ENCODE measurements at regions not wholly inside any gene's neighbourhood (a gene's known extent, or its start where the extent isn't known, plus 50 kb on each side); places are given as distances from the start of the nearest gene placed in this dataset.

DNA sequence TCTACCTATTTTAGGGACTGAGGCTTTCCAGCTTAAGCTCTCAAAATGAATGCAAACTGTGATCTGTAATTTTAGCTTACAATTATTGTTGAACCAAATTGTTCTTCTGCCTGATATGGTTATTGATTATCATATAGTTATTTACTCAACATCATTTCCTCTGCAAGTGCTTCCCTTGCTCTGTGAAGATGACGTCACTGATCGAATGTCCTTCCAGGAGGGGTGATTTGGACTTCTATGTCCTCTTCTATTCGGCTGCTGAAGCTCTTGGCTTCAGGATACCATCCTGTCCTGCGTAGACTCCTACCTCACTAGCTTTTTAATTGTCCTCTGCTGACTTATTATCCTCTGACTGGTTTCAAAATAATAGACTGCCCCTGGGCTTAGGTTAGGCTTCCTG is 137.4 kb upstream of the LARGE1 start:
- no peaks in the 10 kb centered on the region for H3K4me1 ChIP-seq
- intact Hi-C loops (cut with DNase I; ENCODE audit: low total_unique reads) = no loop called here
- no peaks in the 10 kb centered on the region for H3K27me3 ChIP-seq
- WGBS, 2 donors = 86 to 88% methylated on average over 4 of the region's 4 CpGs
- H3K36me3 ChIP-seq (ENCODE audit: low read depth, missing control alignments) = no peaks in the 10 kb centered on the region
- TF ChIP-seq POLR2A (IDR thresholded peaks at IDR 0.05) = no peak
- TF ChIP-seq, protein P1, sequence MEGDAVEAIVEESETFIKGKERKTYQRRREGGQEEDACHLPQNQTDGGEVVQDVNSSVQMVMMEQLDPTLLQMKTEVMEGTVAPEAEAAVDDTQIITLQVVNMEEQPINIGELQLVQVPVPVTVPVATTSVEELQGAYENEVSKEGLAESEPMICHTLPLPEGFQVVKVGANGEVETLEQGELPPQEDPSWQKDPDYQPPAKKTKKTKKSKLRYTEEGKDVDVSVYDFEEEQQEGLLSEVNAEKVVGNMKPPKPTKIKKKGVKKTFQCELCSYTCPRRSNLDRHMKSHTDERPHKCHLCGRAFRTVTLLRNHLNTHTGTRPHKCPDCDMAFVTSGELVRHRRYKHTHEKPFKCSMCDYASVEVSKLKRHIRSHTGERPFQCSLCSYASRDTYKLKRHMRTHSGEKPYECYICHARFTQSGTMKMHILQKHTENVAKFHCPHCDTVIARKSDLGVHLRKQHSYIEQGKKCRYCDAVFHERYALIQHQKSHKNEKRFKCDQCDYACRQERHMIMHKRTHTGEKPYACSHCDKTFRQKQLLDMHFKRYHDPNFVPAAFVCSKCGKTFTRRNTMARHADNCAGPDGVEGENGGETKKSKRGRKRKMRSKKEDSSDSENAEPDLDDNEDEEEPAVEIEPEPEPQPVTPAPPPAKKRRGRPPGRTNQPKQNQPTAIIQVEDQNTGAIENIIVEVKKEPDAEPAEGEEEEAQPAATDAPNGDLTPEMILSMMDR (IDR thresholded peaks at IDR 0.05) = no peak
- no peak overlapping the region for H3K27ac ChIP-seq
- no peak for DNase-seq
- no peaks in the 10 kb centered on the region for H3K9me3 ChIP-seq
- H3K4me3 ChIP-seq = no peak overlapping the region

DNA sequence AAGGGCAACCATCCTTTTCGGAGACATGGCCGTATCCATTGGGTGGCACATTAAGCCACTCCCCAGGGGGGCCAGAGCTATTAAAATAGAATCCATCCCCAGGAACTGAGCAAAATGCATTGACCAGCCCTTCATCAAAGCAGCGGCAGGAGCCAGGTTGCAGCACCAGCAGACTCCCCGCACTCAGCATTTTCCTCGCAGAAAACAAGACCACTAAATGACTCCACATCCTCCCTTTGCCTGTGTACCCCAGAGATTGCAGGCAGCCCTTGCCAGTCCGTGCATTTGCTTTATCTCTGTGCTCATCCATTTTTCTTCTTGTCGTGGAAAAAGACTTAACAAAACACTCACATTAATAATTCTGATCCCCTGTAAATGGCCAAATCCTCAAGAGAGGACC is 144.4 kb upstream of the LARGE1 start:
- DNase-seq = no peak
- 35 to 40% methylated on average over 7 of the region's 7 CpGs for WGBS, 2 donors
- no peak overlapping the region for H3K27ac ChIP-seq
- no peaks in the 10 kb centered on the region for H3K4me1 ChIP-seq
- intact Hi-C loops (cut with DNase I; ENCODE audit: low total_unique reads) = no loop called here
- TF ChIP-seq, protein P1 (IDR thresholded peaks at IDR 0.05) = no peak
- H3K4me3 ChIP-seq = no peak overlapping the region
- H3K27me3 ChIP-seq = no peaks in the 10 kb centered on the region
- H3K36me3 ChIP-seq (ENCODE audit: low read depth, missing control alignments) = no peaks in the 10 kb centered on the region
- H3K9me3 ChIP-seq = no peaks in the 10 kb centered on the region

DNA sequence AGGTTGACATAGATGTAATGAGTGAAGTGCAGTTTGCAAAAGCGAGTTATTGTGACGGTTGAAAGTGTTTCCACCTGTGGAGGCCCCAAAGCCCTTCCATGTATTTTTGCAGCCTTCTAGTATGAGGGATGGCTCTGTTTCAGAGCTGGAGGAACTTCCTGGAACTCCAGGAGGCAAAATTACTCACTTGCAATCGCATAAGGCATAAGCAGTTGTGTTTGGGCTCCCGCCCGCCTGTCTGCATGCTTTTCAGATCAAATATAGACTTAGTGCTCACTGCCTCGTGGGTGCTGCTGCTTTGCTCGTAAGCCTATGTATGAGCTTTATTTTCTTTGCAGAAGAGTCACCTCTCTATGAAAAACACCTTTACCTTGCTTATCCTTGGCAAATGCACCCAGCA is 146.8 kb upstream of the LARGE1 start:
- H3K27ac ChIP-seq = no peak overlapping the region
- no peak for DNase-seq
- no peaks in the 10 kb centered on the region for H3K36me3 ChIP-seq (ENCODE audit: low read depth, missing control alignments)
- H3K9me3 ChIP-seq = no peaks in the 10 kb centered on the region
- 62 to 79% methylated on average over 7 of the region's 7 CpGs for WGBS, 2 donors
- no peaks in the 10 kb centered on the region for H3K27me3 ChIP-seq
- no peaks in the 10 kb centered on the region for H3K4me1 ChIP-seq
- H3K4me3 ChIP-seq = no peak overlapping the region
- intact Hi-C loops (cut with DNase I; ENCODE audit: low total_unique reads) = no loop called here
- TF ChIP-seq, protein P1 (IDR thresholded peaks at IDR 0.05) = no peak
- no peak for TF ChIP-seq POLR2A (IDR thresholded peaks at IDR 0.05)

DNA sequence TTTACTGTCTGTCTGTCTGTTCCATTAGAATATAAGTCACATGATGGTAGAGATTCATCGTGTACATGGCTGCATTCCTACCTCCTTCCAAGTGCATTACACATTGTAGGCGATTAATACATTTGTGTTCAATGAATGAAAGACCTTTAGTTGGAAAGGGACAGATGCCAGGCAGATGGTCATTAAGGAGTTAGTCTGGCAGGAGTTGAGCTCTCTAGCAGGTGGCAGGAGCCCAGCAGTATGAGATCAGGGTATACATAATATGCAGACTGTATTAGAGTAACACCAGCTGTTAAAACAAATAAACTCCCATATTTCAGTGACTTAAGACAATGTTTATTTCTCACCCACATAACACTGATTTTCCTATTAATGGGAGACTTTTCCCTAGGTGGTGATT is 147.7 kb upstream of the LARGE1 start:
- no peak for TF ChIP-seq POLR2A (IDR thresholded peaks at IDR 0.05)
- TF ChIP-seq, protein P1 (IDR thresholded peaks at IDR 0.05) = no peak
- Histone ChIP-seq H3K27me3 (no peaks in the 10 kb centered on the region), H3K36me3 (ENCODE audit: low read depth, missing control alignments) (no peaks in the 10 kb centered on the region), H3K4me3 (no peak overlapping the region), H3K4me1 (no peaks in the 10 kb centered on the region), H3K9me3 (no peaks in the 10 kb centered on the region), H3K27ac (no peak overlapping the region)
- no peak for DNase-seq
- 43 to 69% methylated on average over 2 of the region's 2 CpGs for WGBS, 2 donors
- intact Hi-C loops (cut with DNase I; ENCODE audit: low total_unique reads) = no loop called here

DNA sequence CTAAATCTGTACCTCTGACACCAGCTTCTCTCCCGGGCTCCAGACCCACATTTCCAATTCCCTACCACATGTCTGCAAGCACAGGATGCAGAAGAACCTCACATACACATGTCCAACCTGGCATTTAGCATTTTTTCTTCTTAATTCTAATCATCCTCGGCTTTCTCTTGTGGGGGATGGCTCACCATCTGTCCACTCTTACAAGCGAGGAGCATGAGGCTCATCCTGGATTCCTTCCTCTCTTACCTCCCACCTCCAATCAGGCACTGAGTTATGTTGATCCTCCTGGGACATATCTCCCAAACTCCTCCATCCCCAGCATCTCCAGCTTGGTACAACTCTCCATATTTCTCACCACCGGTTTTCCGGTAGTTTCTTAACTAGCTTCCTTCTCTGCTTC is 149.8 kb upstream of the LARGE1 start:
- Histone ChIP-seq H3K27ac (no peak overlapping the region), H3K9me3 (no peaks in the 10 kb centered on the region), H3K4me3 (no peak overlapping the region), H3K36me3 (ENCODE audit: low read depth, missing control alignments) (no peaks in the 10 kb centered on the region), H3K4me1 (no peaks in the 10 kb centered on the region), H3K27me3 (no peaks in the 10 kb centered on the region)
- TF ChIP-seq, protein P1 (IDR thresholded peaks at IDR 0.05) = no peak
- no peak for TF ChIP-seq POLR2A (IDR thresholded peaks at IDR 0.05)
- intact Hi-C loops (cut with DNase I; ENCODE audit: low total_unique reads) = no loop called here
- DNase-seq = no peak
- 71 to 72% methylated on average over 5 of the region's 5 CpGs for WGBS, 2 donors

All from testis (tissue), 2 donors.